ENCODE measurements at regions not wholly inside any gene's neighbourhood (a gene's known extent, or its start where the extent isn't known, plus 50 kb on each side); places are given as distances from the start of the nearest gene placed in this dataset.

- DNase-seq (ENCODE audit: low read depth in 4 of 4, low spot score in 1 of 4): no peak
Observed at GRCh38 chr1:30488324-30488913, 235.0 kb downstream of the MATN1 start.

- no peak for DNase-seq (ENCODE audit: low read depth in 4 of 4, low spot score in 1 of 4)
Observed at GRCh38 chr1:30487042-30487441, 236.3 kb downstream of the MATN1 start.

- DNase-seq (ENCODE audit: low read depth in 4 of 4, low spot score in 1 of 4): no peak
Observed at GRCh38 chr1:30485072-30485471, 238.3 kb downstream of the MATN1 start.

DNA sequence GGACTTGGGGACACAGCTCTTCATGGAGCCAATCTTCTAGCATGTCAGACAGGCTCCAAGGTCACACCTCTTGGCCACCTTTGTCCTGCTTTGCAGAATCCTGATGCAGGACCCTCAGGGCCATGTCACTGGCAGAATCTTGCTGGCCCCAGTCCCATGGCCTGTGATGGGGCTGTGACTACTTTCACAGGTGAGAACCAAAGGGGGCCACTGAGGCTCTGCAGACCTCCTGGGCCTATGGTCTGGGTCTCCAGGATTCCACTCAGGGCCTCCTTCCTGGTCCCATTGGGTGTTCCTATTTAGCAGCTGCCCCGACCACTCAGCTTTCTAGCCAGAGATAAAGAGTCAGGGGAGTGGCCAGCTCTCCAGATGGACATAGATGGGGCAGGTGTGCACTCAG, 238.7 kb downstream of the MATN1 start:
- no peak for DNase-seq (ENCODE audit: low read depth in 4 of 4, low spot score in 1 of 4)

- DNase-seq (ENCODE audit: low read depth in 4 of 4, low spot score in 1 of 4): no peak
Observed at GRCh38 chr1:30479575-30479974, 243.8 kb downstream of the MATN1 start.

DNA sequence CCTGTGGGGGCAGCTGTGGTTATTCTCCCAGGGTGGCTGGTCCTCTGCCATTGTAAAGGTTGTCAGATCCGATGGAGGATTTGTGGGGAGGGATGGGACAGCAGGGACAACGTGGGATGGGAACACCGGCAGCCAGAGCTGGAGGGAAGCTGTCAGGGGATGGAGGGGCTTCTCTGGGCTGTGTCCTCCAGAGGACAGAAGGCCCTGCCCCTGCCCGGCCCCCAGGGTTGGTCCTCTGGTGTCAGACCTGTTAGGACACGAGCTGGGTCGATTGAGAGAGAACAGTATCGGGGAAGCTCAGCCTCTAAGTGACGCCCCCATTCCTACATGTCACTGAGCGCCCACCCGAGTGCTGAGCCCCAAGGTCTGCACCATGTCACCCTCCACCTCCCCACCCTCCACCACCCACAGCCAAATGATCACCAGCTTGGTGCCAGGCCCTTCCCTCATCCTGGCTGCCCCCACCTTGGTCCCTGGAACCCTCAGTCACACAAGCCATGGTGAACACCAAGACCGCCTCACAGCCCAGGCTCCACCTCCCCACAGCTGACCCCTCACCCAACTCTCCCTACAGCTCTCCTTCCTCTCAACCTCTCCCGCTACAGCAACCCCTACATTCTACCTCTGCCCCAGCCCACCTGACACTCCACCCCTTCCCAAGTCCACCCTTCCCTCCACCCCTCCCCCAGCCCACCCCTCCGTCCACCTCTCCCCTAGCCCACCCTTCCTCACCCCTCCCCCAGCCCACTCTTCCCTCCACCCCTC, 244.4 kb downstream of the MATN1 start:
- no peak for DNase-seq (ENCODE audit: low read depth in 4 of 4, low spot score in 1 of 4)

DNA sequence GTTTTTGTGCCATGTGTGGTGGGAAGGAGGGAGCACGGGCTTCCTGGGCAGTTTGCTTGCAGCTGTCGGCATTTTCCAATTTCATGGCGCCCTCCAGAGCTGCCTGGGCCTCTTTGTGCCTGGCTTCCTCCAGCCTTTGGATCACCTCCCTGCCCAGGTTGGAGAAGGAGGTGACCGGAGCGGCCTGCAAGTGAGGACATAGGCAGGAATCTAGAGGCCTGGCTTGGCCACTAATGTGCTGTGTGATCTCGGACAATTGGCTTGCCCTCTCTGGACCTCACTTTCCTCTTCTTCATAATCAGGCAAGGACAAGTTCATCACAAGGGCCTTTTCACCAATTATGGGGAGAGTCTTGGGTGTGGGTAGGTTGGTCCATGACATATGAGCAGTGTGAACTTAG, 245.1 kb downstream of the MATN1 start:
- no peak for DNase-seq (ENCODE audit: low read depth in 4 of 4, low spot score in 1 of 4)

DNA sequence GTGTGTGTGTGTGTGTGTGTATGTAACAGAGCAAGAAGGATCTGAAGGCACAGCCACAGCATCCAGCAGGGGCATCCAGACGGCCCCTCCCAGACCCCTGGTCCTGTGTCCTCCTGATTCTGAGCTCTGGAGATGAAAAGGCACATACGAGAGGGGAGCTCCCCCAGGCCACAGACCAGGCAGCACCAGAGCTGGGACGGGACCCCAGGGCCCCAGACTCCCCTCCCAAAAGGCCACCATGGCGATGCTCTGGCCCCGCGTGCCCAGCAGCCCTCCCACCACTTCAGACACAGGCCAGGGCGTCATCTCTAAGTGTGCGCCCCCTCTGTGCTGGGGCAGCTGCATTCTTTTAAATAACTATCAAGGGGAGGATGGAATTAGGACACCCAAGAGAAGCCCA, 245.8 kb downstream of the MATN1 start:
- no peak for DNase-seq (ENCODE audit: low read depth in 4 of 4, low spot score in 1 of 4)

DNA sequence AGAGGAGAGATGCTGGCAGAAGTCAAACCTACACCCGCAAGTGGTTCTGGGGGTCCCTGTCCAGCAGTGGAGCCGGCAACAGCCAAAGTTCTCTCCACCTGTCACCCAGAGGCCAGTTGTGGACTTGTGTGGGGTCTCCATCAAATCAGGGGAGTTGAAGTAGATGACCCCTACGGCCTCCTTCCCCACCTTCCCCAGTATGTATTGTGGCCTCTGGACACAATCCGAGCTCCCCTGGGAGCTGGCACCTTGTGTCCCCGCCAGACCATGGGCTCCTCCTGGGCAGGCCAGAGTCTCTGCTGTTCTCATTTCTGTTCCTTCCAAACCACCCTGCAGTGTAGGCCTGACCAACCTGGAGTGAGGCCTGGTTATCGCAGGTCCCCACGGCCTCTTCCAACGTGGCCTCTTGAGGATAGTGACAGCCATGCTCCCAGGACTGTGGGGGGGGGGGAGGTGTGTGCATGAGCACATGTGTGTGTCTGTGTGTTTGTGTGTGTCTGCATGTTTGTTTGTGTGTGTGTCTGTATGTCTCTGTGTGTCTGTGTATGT, 246.4 kb downstream of the MATN1 start:
- DNase-seq (ENCODE audit: low read depth in 4 of 4, low spot score in 1 of 4): no peak

GRCh38 chr1:30476476-30476875, 246.9 kb downstream of the MATN1 start:
- no peak for DNase-seq (ENCODE audit: low read depth in 4 of 4, low spot score in 1 of 4)

DNA sequence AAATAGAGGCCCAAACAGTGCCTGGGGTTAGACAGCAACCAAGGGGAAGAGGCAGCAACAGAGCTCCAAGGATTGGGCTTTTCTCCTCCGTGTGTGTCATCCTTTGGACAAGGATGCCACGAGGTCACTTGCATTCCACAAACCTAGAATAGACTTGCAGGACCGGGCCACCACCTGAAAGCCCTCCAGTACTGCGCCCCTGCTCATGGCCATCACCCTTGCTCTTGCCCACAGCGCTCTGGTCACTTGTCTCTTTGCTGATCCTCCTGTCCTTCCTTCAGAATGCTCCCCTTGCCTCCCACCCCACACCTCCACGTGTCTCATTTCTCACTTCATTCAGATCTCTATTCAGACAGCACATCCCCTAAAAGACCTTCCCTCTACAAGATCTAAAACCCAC, 247.4 kb downstream of the MATN1 start:
- no peak for DNase-seq (ENCODE audit: low read depth in 4 of 4, low spot score in 1 of 4)

GRCh38 chr1:30475201-30475600, 248.2 kb downstream of the MATN1 start:
- DNase-seq (ENCODE audit: low read depth in 4 of 4, low spot score in 1 of 4): no peak

DNA sequence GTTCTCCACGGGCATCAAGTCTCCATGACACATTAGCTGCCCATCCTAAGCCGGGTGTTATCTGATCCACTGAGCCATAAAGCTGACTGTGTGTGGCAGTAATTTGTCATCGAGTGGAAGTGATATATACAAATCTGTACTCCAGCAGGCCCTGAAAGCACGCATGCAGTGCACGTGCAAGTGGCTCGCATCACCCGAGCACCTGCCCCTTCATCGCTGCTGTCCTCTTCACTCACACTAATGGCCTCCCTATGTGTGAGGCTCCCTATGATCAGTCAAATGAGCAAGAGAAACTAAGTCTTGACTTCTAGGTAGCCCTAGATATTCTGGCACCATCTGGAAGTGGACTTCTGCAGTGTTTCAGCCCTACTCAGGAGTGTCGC, 248.6 kb downstream of the MATN1 start:
- DNase-seq (ENCODE audit: low read depth in 4 of 4, low spot score in 1 of 4): no peak

GRCh38 chr1:30473922-30474817, 249.2 kb downstream of the MATN1 start:
- no peak for DNase-seq (ENCODE audit: low read depth in 4 of 4, low spot score in 1 of 4)

DNA sequence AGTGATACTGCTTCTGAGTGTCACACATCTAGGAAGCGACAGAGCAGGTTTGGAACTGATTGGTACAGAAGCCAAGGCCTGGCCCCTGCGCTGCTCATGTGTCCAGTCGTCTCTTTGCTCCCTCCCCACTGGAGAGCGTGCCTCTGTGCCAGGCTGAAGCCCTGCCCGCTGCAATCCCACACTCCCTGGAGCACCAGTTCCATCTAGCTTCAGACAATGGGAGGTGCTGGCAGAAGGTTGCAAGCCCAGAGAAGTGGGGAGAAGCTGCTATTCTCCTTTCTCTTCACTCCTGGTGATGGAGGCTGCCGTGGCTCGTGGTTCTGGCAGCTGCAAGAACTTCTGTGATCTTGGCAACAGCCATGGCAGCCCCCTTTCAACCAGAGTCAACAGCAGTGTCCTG, 250.9 kb downstream of the MATN1 start:
- no peak for DNase-seq (ENCODE audit: low read depth in 4 of 4, low spot score in 1 of 4)

GRCh38 chr1:30472009-30472408, 251.4 kb downstream of the MATN1 start:
- DNase-seq (ENCODE audit: low read depth in 4 of 4, low spot score in 1 of 4): no peak

DNA sequence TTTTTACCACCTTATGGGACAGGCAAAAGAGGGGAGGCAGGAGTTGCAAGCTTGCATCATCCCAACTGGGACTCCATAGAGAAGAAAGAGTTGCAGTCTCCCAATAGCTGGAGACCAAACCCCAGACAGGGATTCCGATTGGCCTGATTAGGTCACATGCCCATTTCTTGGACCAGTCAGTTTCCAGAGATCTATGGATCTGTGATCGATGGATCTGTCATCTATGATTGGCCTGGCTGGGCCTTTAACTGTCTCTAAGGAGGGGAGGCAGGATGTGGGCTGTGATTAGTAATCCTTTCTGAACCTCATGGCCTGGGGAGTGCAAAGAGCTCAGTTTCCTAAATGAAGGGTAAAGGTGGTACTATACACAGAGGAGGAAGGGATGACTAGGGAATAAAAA, 252.1 kb downstream of the MATN1 start:
- no peak for DNase-seq (ENCODE audit: low read depth in 4 of 4, low spot score in 1 of 4)

GRCh38 chr1:30469426-30469825, 254.0 kb downstream of the MATN1 start:
- DNase-seq (ENCODE audit: low read depth in 4 of 4, low spot score in 1 of 4): no peak

- no peak for DNase-seq (ENCODE audit: low read depth in 4 of 4, low spot score in 1 of 4)
Observed at GRCh38 chr1:30467101-30467500, 256.3 kb downstream of the MATN1 start.

GRCh38 chr1:30466610-30467009, 256.8 kb downstream of the MATN1 start:
- DNase-seq (ENCODE audit: low read depth in 4 of 4, low spot score in 1 of 4): no peak

DNA sequence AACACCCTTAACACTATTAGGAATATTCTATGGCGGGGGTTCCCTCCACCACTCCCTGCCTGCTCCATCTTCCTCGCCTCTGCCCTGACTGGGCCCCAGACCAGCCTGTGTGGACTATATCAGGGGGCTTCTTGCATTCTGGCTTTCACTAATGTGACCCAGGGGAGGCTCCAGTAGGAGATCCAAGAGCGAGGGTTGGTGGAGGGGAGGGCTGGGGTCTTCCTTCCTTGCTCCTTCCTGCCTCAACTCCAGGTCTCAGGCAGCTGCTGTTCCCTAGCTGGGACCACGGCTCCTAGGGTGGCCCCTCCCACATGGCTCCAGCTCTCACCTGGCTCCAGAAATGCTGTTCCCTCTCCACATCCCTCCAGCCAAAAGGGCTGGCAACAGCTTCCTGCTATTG, 257.4 kb downstream of the MATN1 start:
- DNase-seq (ENCODE audit: low read depth in 4 of 4, low spot score in 1 of 4): no peak

DNA sequence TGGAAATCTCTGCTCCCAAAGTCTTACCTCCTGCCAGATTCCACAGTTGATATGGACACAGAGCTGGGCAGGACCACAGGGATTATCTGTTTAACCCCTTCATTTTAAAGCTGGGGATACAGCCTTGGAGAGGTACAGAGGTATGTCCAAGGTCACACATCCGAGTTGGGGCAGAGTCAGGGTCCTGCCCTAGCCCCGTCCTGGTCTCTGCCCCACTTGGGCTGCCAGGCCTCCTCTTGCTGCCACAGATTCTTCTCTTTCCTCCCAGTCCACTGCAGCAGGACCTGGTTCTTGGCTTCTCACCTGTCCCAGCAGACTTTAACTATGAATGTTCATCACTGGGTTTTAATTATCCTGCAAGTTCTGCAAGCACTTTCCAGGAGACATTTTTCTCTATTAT, 258.3 kb downstream of the MATN1 start:
- DNase-seq (ENCODE audit: low read depth in 4 of 4, low spot score in 1 of 4): no peak

Measured in stimulated activated CD4-positive, alpha-beta T cell treated with anti-CD3 and anti-CD28 coated beads, Interleukin-1b, Interleukin-23, amount 100 ng/mL, for 24 hours (primary cell).